ENCODE measurements at regions not wholly inside any gene's neighbourhood (a gene's known extent, or its start where the extent isn't known, plus 50 kb on each side); places are given as distances from the start of the nearest gene placed in this dataset.

DNA sequence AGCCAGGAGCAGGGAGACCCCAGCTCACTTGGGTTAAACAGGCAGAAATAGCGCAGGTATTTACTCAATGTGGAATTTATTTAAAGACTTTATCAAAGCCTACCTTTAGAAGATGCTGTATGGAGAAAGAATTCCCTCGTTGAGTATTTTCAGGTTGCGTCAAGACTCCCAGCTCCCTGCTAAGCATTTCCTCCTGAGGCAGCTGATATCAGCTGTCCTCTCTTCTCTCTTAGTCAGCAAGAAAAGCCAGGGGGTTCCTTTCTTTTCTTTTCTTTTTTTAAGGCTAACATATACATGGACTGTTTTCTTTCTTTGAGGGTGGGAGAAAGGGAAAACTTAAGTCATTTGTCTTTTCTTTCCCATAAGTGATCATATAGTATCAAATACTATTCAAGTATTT is 125.8 kb upstream of the POU2AF2 start:
- ChIA-PET CTCF (no interaction called here), POLR2A (no interaction called here)
- TF ChIP-seq, protein P1, sequence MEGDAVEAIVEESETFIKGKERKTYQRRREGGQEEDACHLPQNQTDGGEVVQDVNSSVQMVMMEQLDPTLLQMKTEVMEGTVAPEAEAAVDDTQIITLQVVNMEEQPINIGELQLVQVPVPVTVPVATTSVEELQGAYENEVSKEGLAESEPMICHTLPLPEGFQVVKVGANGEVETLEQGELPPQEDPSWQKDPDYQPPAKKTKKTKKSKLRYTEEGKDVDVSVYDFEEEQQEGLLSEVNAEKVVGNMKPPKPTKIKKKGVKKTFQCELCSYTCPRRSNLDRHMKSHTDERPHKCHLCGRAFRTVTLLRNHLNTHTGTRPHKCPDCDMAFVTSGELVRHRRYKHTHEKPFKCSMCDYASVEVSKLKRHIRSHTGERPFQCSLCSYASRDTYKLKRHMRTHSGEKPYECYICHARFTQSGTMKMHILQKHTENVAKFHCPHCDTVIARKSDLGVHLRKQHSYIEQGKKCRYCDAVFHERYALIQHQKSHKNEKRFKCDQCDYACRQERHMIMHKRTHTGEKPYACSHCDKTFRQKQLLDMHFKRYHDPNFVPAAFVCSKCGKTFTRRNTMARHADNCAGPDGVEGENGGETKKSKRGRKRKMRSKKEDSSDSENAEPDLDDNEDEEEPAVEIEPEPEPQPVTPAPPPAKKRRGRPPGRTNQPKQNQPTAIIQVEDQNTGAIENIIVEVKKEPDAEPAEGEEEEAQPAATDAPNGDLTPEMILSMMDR (IDR thresholded peaks at IDR 0.05) = peak; percentile 5; the same call in 1 of the 2 replicates
- no peak for TF ChIP-seq SIN3A (IDR thresholded peaks at IDR 0.05; ENCODE audit: borderline replicate concordance, insufficient read depth, low read depth, low read length)
- no peak overlapping the region for H3K27ac ChIP-seq (ENCODE audit: low read length)
- no peaks in the 10 kb centered on the region for H3K27me3 ChIP-seq (ENCODE audit: control insufficient read depth, insufficient read depth, low read length)
- no peak for DNase-seq (ENCODE audit: low read depth, low spot score)
- intact Hi-C loops (cut with micrococcal nuclease; ENCODE audit: unreplicated experiment) (no loop called here), in situ Hi-C loops (cut with HindIII; ENCODE audit: low pct_unique_long_range_greater_than_20kb, low sequenced_read_pairs) (no loop called here)
- no peaks in the 10 kb centered on the region for H3K4me1 ChIP-seq (ENCODE audit: control insufficient read depth, insufficient read depth, low read length)
- H3K36me3 ChIP-seq (ENCODE audit: control insufficient read depth, insufficient read depth, low read length) = no peaks in the 10 kb centered on the region
- no peaks in the 10 kb centered on the region for H3K9me3 ChIP-seq (ENCODE audit: control insufficient read depth, insufficient read depth, low read depth, low read length)
- no peak for ATAC-seq
- BruUV-seq (replicated peaks) = no TSS peak
- H3K4me3 ChIP-seq (ENCODE audit: low read depth in 2 of 2, low read length in 2 of 2) = no peak overlapping the region

DNA sequence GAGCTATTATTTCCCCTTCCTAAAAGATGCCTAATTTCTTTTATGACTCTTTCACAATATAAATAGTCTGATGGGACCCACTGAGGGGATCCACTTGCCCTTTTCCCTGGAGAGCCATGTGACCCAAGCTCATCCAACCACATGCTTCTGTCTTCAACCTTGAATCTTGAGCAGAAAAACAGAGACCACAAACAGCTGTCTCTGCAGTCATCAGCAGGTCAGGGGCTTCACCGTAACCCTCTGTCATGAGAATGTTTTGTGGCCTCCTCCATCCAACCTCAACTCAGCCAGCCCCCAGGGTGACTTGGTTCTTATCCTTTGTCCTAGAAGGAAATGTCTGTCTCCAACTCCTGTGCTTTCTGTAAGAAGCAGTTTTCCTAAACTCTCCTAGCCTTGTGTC is 129.6 kb upstream of the POU2AF2 start:
- DNase-seq (ENCODE audit: low read depth, low spot score) (no peak), ATAC-seq (no peak)
- intact Hi-C loops (cut with micrococcal nuclease; ENCODE audit: unreplicated experiment) = no loop called here
- Histone ChIP-seq H3K4me1 (ENCODE audit: control insufficient read depth, insufficient read depth, low read length) (no peaks in the 10 kb centered on the region), H3K9me3 (ENCODE audit: control insufficient read depth, insufficient read depth, low read depth, low read length) (no peaks in the 10 kb centered on the region), H3K27me3 (ENCODE audit: control insufficient read depth, insufficient read depth, low read length) (no peaks in the 10 kb centered on the region), H3K36me3 (ENCODE audit: control insufficient read depth, insufficient read depth, low read length) (no peaks in the 10 kb centered on the region), H3K4me3 (ENCODE audit: low read depth in 2 of 2, low read length in 2 of 2) (no peak overlapping the region), H3K27ac (ENCODE audit: low read length) (no peak overlapping the region)
- ChIA-PET CTCF (no interaction called here), POLR2A (no interaction called here)
- in situ Hi-C loops (cut with HindIII; ENCODE audit: low pct_unique_long_range_greater_than_20kb, low sequenced_read_pairs) = no loop called here
- no TSS peak for BruUV-seq (replicated peaks)
- TF ChIP-seq TCF7L2 (IDR thresholded peaks at IDR 0.05; ENCODE audit: low read depth, low read length) (no peak), SIN3A (IDR thresholded peaks at IDR 0.05; ENCODE audit: borderline replicate concordance, insufficient read depth, low read depth, low read length) (no peak), POLR2AphosphoS5 (IDR thresholded peaks at IDR 0.05; ENCODE audit: low read depth, low read length) (no peak)
- TF ChIP-seq, protein P1 (IDR thresholded peaks at IDR 0.05) = no peak
- TF ChIP-seq, protein P2, sequence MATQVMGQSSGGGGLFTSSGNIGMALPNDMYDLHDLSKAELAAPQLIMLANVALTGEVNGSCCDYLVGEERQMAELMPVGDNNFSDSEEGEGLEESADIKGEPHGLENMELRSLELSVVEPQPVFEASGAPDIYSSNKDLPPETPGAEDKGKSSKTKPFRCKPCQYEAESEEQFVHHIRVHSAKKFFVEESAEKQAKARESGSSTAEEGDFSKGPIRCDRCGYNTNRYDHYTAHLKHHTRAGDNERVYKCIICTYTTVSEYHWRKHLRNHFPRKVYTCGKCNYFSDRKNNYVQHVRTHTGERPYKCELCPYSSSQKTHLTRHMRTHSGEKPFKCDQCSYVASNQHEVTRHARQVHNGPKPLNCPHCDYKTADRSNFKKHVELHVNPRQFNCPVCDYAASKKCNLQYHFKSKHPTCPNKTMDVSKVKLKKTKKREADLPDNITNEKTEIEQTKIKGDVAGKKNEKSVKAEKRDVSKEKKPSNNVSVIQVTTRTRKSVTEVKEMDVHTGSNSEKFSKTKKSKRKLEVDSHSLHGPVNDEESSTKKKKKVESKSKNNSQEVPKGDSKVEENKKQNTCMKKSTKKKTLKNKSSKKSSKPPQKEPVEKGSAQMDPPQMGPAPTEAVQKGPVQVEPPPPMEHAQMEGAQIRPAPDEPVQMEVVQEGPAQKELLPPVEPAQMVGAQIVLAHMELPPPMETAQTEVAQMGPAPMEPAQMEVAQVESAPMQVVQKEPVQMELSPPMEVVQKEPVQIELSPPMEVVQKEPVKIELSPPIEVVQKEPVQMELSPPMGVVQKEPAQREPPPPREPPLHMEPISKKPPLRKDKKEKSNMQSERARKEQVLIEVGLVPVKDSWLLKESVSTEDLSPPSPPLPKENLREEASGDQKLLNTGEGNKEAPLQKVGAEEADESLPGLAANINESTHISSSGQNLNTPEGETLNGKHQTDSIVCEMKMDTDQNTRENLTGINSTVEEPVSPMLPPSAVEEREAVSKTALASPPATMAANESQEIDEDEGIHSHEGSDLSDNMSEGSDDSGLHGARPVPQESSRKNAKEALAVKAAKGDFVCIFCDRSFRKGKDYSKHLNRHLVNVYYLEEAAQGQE (IDR thresholded peaks at IDR 0.05; ENCODE audit: insufficient read depth in 1 of 2, low read depth in 2 of 2, low read length in 1 of 2) = no peak

DNA sequence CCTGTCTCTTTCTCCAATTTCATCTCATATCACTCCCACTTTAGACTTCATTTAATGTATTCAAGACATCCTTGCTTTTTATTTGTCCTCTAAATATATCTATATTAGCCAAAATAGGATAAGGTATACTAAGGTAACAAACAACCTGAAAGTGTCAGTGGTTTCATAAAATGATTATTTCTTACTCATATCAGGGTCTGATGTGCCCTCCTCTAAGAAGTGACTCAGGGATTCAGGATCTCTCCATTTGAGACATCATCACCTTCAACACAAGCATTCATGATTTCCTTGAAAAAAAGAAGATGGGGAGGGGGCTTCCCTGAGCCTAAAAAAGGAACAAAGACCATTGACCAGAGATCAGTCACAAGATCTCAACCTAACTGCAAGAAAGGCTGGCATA is 131.4 kb upstream of the POU2AF2 start:
- TF ChIP-seq POLR2AphosphoS5 (IDR thresholded peaks at IDR 0.05; ENCODE audit: low read depth, low read length) (no peak), SIN3A (IDR thresholded peaks at IDR 0.05; ENCODE audit: borderline replicate concordance, insufficient read depth, low read depth, low read length) (no peak), TCF7L2 (IDR thresholded peaks at IDR 0.05; ENCODE audit: low read depth, low read length) (no peak)
- TF ChIP-seq, protein P1 (IDR thresholded peaks at IDR 0.05) = no peak
- TF ChIP-seq, protein P2 (IDR thresholded peaks at IDR 0.05; ENCODE audit: insufficient read depth in 1 of 2, low read depth in 2 of 2, low read length in 1 of 2) = no peak
- no peaks in the 10 kb centered on the region for H3K4me1 ChIP-seq (ENCODE audit: control insufficient read depth, insufficient read depth, low read length)

More for the DNA sequence above, 131.4 kb upstream of the POU2AF2 start:
- no peaks in the 10 kb centered on the region for H3K27me3 ChIP-seq (ENCODE audit: control insufficient read depth, insufficient read depth, low read length)
- POLR2A ChIA-PET = no interaction called here
- intact Hi-C loops (cut with micrococcal nuclease; ENCODE audit: unreplicated experiment) = no loop called here
- no TSS peak for BruUV-seq (replicated peaks)
- no peaks in the 10 kb centered on the region for H3K9me3 ChIP-seq (ENCODE audit: control insufficient read depth, insufficient read depth, low read depth, low read length)
- DNase-seq (ENCODE audit: low read depth, low spot score) (no peak), ATAC-seq (no peak)
- in situ Hi-C loops (cut with HindIII; ENCODE audit: low pct_unique_long_range_greater_than_20kb, low sequenced_read_pairs) = no loop called here
- H3K4me3 ChIP-seq (ENCODE audit: low read depth in 2 of 2, low read length in 2 of 2) = no peak overlapping the region
- no peak overlapping the region for H3K27ac ChIP-seq (ENCODE audit: low read length)
- CTCF ChIA-PET = no interaction called here
- no peaks in the 10 kb centered on the region for H3K36me3 ChIP-seq (ENCODE audit: control insufficient read depth, insufficient read depth, low read length)
